Suprapubic skin (tissue), 4 donors: ENCODE measurements at regions not wholly inside any gene's neighbourhood (a gene's known extent, or its start where the extent isn't known, plus 50 kb on each side); places are given as distances from the start of the nearest gene placed in this dataset.

Source experiments
- DNase-seq, 2 donors: peaks; one replicate each; pipeline ENCODE4 v3.0.0-alpha.2; 2019; ENCODE audit warnings: low spot score in 2 of 2
- H3K27ac ChIP-seq: fragments of 200-600 bp; sonication (generic); one replicate; pipeline ENCODE4 v1.5.1; 2019
- H3K27me3 ChIP-seq: fragments of 200-600 bp; sonication (generic); one replicate; pipeline ENCODE4 v1.5.1; 2019
- H3K36me3 ChIP-seq: fragments of 200-600 bp; sonication (generic); one replicate; pipeline ENCODE4 v1.5.1; 2019
- H3K4me1 ChIP-seq: fragments of 200-600 bp; sonication (generic); one replicate; pipeline ENCODE4 v1.5.1; 2019
- H3K4me3 ChIP-seq: fragments of 200-600 bp; sonication (generic); one replicate; pipeline ENCODE4 v1.5.1; 2019; ENCODE audit warnings: mild to moderate bottlenecking
- H3K9me3 ChIP-seq: fragments of 200-600 bp; sonication (generic); one replicate; pipeline ENCODE4 v1.5.1; 2019
- CTCF ChIP-seq, 2 donors: fragments of 200-600 bp in 1 of 2; fragments of 450-650 bp in 1 of 2; sonication (generic) in 1 of 2; IDR thresholded peaks; one replicate each; pipeline ENCODE4 v1.5.1; 2016 to 2019; ENCODE audit warnings: antibody characterized with exemption in 2 of 2, mild to moderate bottlenecking in 1 of 2, moderate library complexity in 1 of 2
- EP300 ChIP-seq: sonication (generic); formaldehyde crosslinking; IDR thresholded peaks from one replicate; pipeline ENCODE4 v1.6.1; 2017; ENCODE audit warnings: antibody characterized with exemption
- POLR2A ChIP-seq, 2 donors: fragments of 450-650 bp; IDR thresholded peaks; one replicate each; pipeline ENCODE4 v1.6.1; 2017; ENCODE audit warnings: antibody characterized with exemption in 2 of 2, mild to moderate bottlenecking in 2 of 2, moderate library complexity in 2 of 2
- POLR2AphosphoS5 ChIP-seq, 3 donors: sonication (generic); formaldehyde crosslinking; IDR thresholded peaks; one replicate each; pipeline ENCODE4 v1.6.1; 2017; ENCODE audit warnings: antibody characterized with exemption in 3 of 3
- WGBS: methylation state at CpG from one replicate; pipeline ENCODE4 v1.1.5; 2018; 5-methylcytosine and 5-hydroxymethylcytosine counted together

- Histone ChIP-seq H3K27ac (no peak overlapping the region), H3K4me1 (no peaks in the 10 kb centered on the region)
- WGBS = 85% methylated on average over 2 of the region's 2 CpGs
Measured at GRCh38 chr11:16685914-16686313, 52.5 kb upstream of the C11orf58 start.

GRCh38 chr11:16678466-16679116 is 59.9 kb upstream of the C11orf58 start:
- no peak for DNase-seq
- Histone ChIP-seq H3K9me3 (peaks cover 6% of the 10 kb centered on the region), H3K36me3 (no peaks in the 10 kb centered on the region), H3K27me3 (no peaks in the 10 kb centered on the region), H3K4me3 (no peak overlapping the region), H3K4me1 (no peaks in the 10 kb centered on the region), H3K27ac (no peak overlapping the region)
- 68% methylated on average over 6 of the region's 7 CpGs for WGBS
- no peak for TF ChIP-seq EP300
- TF ChIP-seq CTCF (IDR thresholded peaks at IDR 0.05) = no peak
- no peak for TF ChIP-seq POLR2A (IDR thresholded peaks at IDR 0.05)
- no peak for TF ChIP-seq POLR2AphosphoS5 (IDR thresholded peaks at IDR 0.05)

More at GRCh38 chr11:16685914-16686313, 52.5 kb upstream of the C11orf58 start:
- Histone ChIP-seq H3K4me3 (no peak overlapping the region), H3K9me3 (peaks cover 6% of the 10 kb centered on the region), H3K27me3 (no peaks in the 10 kb centered on the region), H3K36me3 (no peaks in the 10 kb centered on the region)
- no peak for DNase-seq
- TF ChIP-seq POLR2A (IDR thresholded peaks at IDR 0.05) (no peak), POLR2AphosphoS5 (IDR thresholded peaks at IDR 0.05) (no peak), CTCF (IDR thresholded peaks at IDR 0.05) (no peak), EP300 (no peak)

- no peak for TF ChIP-seq POLR2AphosphoS5 (IDR thresholded peaks at IDR 0.05)
- no peak for TF ChIP-seq POLR2A (IDR thresholded peaks at IDR 0.05)
- no peak for TF ChIP-seq CTCF (IDR thresholded peaks at IDR 0.05)
- no peak for TF ChIP-seq EP300
- no peaks in the 10 kb centered on the region for H3K27me3 ChIP-seq
- H3K4me3 ChIP-seq = no peak overlapping the region
- H3K27ac ChIP-seq = no peak overlapping the region
- no peaks in the 10 kb centered on the region for H3K4me1 ChIP-seq
- H3K36me3 ChIP-seq = no peaks in the 10 kb centered on the region
- WGBS = 100% methylated on average over 1 of the region's 2 CpGs
- no peak for DNase-seq
- H3K9me3 ChIP-seq = peaks cover 6% of the 10 kb centered on the region
Measured at GRCh38 chr11:16669799-16670415, 68.5 kb upstream of the C11orf58 start.

GRCh38 chr11:16632295-16633200 is 105.9 kb upstream of the C11orf58 start:
- Histone ChIP-seq H3K9me3 (no peaks in the 10 kb centered on the region), H3K36me3 (no peaks in the 10 kb centered on the region), H3K4me1 (no peaks in the 10 kb centered on the region), H3K27me3 (no peaks in the 10 kb centered on the region), H3K4me3 (no peak overlapping the region), H3K27ac (no peak overlapping the region)
- 78% methylated on average over 8 of the region's 9 CpGs for WGBS
- no peak for DNase-seq
- TF ChIP-seq POLR2A (IDR thresholded peaks at IDR 0.05) (no peak), POLR2AphosphoS5 (IDR thresholded peaks at IDR 0.05) (no peak), EP300 (no peak), CTCF (IDR thresholded peaks at IDR 0.05) (no peak)

GRCh38 chr11:16630651-16631050 is 107.8 kb upstream of the C11orf58 start:
- TF ChIP-seq EP300 (no peak), POLR2A (IDR thresholded peaks at IDR 0.05) (no peak), CTCF (IDR thresholded peaks at IDR 0.05) (no peak), POLR2AphosphoS5 (IDR thresholded peaks at IDR 0.05) (no peak)
- no peaks in the 10 kb centered on the region for H3K4me1 ChIP-seq
- H3K27ac ChIP-seq = no peak overlapping the region

More at GRCh38 chr11:16630651-16631050, 107.8 kb upstream of the C11orf58 start:
- Histone ChIP-seq H3K4me3 (no peak overlapping the region), H3K27me3 (no peaks in the 10 kb centered on the region), H3K36me3 (no peaks in the 10 kb centered on the region), H3K9me3 (no peaks in the 10 kb centered on the region)
- no peak for DNase-seq
